G401 (cell line): ENCODE measurements at regions not wholly inside any gene's neighbourhood (a gene's known extent, or its start where the extent isn't known, plus 50 kb on each side); places are given as distances from the start of the nearest gene placed in this dataset.

ENCODE experiments used
- DNase-seq: peaks from one replicate; pipeline ENCODE4 v3.0.0-alpha.2; 2015; ENCODE audit warnings: low spot score
- in situ Hi-C: cut with HindIII; loops from 2 replicates; pipeline ENCODE4 v1.10.0; 2016; ENCODE audit warnings: low sequenced_read_pairs, mixed read lengths

GRCh38 chr2:128457716-128458115 is 139.0 kb upstream of the HS6ST1 start:
- in situ Hi-C loops: no loop called here

GRCh38 chr2:128458505-128458904 is 139.8 kb upstream of the HS6ST1 start:
- in situ Hi-C loops: no loop called here
- no peak for DNase-seq

More at GRCh38 chr2:128457716-128458115, 139.0 kb upstream of the HS6ST1 start:
- DNase-seq: no peak

GRCh38 chr2:128464456-128464855 is 145.8 kb upstream of the HS6ST1 start:
- no peak for DNase-seq
- in situ Hi-C loops: no loop called here

- in situ Hi-C loops: no loop called here
- no peak for DNase-seq
Measured at GRCh38 chr2:128465246-128466170, 146.8 kb upstream of the HS6ST1 start.

- in situ Hi-C loops: no loop called here
- DNase-seq: peak; percentile 86
Measured at GRCh38 chr2:128466376-128466775, 147.7 kb upstream of the HS6ST1 start.

GRCh38 chr2:128466776-128467175 is 148.1 kb upstream of the HS6ST1 start:
- in situ Hi-C loops: no loop called here
- no peak for DNase-seq

- in situ Hi-C loops: no loop called here
- DNase-seq: no peak
Measured at GRCh38 chr2:128467321-128467969, 148.8 kb upstream of the HS6ST1 start.

GRCh38 chr2:128468186-128468920 is 149.7 kb upstream of the HS6ST1 start:
- DNase-seq: no peak
- in situ Hi-C loops: no loop called here

GRCh38 chr2:128469203-128469602 is 150.5 kb upstream of the HS6ST1 start:
- in situ Hi-C loops: no loop called here
- no peak for DNase-seq

- in situ Hi-C loops: no loop called here
- DNase-seq: no peak
Measured at GRCh38 chr2:128469875-128470274, 151.2 kb upstream of the HS6ST1 start.

- DNase-seq: peak; percentile 53
Measured at GRCh38 chr2:128472789-128473174, 154.1 kb upstream of the HS6ST1 start.

GRCh38 chr2:128473175-128474035 is 154.7 kb upstream of the HS6ST1 start:
- peak; percentile 86 for DNase-seq
- in situ Hi-C loops: no loop called here

More at GRCh38 chr2:128472789-128473174, 154.1 kb upstream of the HS6ST1 start:
- in situ Hi-C loops: no loop called here

- DNase-seq: peak; percentile 12
- in situ Hi-C loops: no loop called here
Measured at GRCh38 chr2:128474036-128474955, 155.6 kb upstream of the HS6ST1 start.

GRCh38 chr2:128474962-128475361 is 156.3 kb upstream of the HS6ST1 start:
- DNase-seq: no peak
- in situ Hi-C loops: no loop called here

- DNase-seq: no peak
- in situ Hi-C loops: no loop called here
Measured at GRCh38 chr2:128475427-128476211, 157.0 kb upstream of the HS6ST1 start.

GRCh38 chr2:128477026-128477820 is 158.6 kb upstream of the HS6ST1 start:
- in situ Hi-C loops: no loop called here
- DNase-seq: no peak
